ENCODE measurements at regions not wholly inside any gene's neighbourhood (a gene's known extent, or its start where the extent isn't known, plus 50 kb on each side); places are given as distances from the start of the nearest gene placed in this dataset.

GRCh38 chr5:129322968-129323367, 137.1 kb upstream of the ADAMTS19 start:
- no peak for DNase-seq

GRCh38 chr5:129341306-129341705, 118.8 kb upstream of the ADAMTS19 start:
- DNase-seq: no peak

- no peak for DNase-seq
These were observed 117.3 kb upstream of the ADAMTS19 start for GRCh38 chr5:129342796-129343195.

- no peak for DNase-seq
These were observed 114.7 kb upstream of the ADAMTS19 start for GRCh38 chr5:129345213-129345924.

- no peak for DNase-seq
These were observed 103.3 kb upstream of the ADAMTS19 start for GRCh38 chr5:129356846-129357245.

GRCh38 chr5:129358069-129358468, 102.0 kb upstream of the ADAMTS19 start:
- no peak for DNase-seq

- DNase-seq: no peak
These were observed 100.6 kb upstream of the ADAMTS19 start for GRCh38 chr5:129359450-129359849.

- DNase-seq: no peak
These were observed 98.6 kb upstream of the ADAMTS19 start for GRCh38 chr5:129361441-129362025.

- DNase-seq: no peak
These were observed 97.6 kb upstream of the ADAMTS19 start for GRCh38 chr5:129362456-129362855.

- DNase-seq: no peak
These were observed 96.1 kb upstream of the ADAMTS19 start for GRCh38 chr5:129363991-129364390.

- no peak for DNase-seq
These were observed 92.2 kb upstream of the ADAMTS19 start for GRCh38 chr5:129367883-129368282.

- no peak for DNase-seq
These were observed 88.1 kb upstream of the ADAMTS19 start for GRCh38 chr5:129372025-129372424.

GRCh38 chr5:129377504-129377903, 82.6 kb upstream of the ADAMTS19 start:
- DNase-seq: no peak

GRCh38 chr5:129378961-129379360, 81.1 kb upstream of the ADAMTS19 start:
- no peak for DNase-seq

- no peak for DNase-seq
These were observed 80.7 kb upstream of the ADAMTS19 start for GRCh38 chr5:129379406-129379805.

GRCh38 chr5:129382921-129383672, 77.0 kb upstream of the ADAMTS19 start:
- no peak for DNase-seq

- DNase-seq: no peak
These were observed 75.9 kb upstream of the ADAMTS19 start for GRCh38 chr5:129384193-129384592.

GRCh38 chr5:129384736-129385135, 75.4 kb upstream of the ADAMTS19 start:
- DNase-seq: no peak

- no peak for DNase-seq
These were observed 72.2 kb upstream of the ADAMTS19 start for GRCh38 chr5:129387944-129388343.

GRCh38 chr5:129392681-129393080, 67.4 kb upstream of the ADAMTS19 start:
- no peak for DNase-seq

GRCh38 chr5:129395247-129395646, 64.9 kb upstream of the ADAMTS19 start:
- DNase-seq: no peak

- DNase-seq: no peak
These were observed 61.9 kb upstream of the ADAMTS19 start for GRCh38 chr5:129398026-129398678.

Measured in nucleus accumbens (tissue), 56 donors.